CMK (cell line): ENCODE measurements at regions not wholly inside any gene's neighbourhood (a gene's known extent, or its start where the extent isn't known, plus 50 kb on each side); places are given as distances from the start of the nearest gene placed in this dataset.

Experiments
- DNase-seq: peaks from one replicate; pipeline ENCODE4 v3.0.0-alpha.2; 2010; ENCODE audit warnings: low read depth

- DNase-seq = no peak
Observed at GRCh38 chr4:162727766-162728165, 438.9 kb downstream of the NAF1 start.

DNA sequence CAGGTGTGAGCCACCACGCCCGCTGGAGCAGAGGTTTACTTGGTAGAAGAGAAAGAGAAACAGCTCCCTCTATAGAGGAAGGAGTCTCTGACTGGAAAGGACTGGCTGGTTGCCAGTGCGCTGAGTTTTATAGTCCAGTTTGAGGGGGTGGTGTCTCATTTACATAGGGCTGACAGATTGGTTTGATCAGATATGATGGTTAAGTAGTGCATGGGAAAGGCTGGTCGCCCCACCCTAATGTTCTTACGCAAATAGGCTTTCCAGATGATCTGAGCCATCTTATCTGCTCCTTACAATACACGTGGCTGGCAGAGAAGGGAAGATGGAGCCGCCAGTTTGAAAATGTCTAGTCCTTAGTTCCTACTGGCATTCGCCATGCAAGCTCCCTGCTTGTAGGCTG is 439.5 kb downstream of the NAF1 start:
- no peak for DNase-seq

DNA sequence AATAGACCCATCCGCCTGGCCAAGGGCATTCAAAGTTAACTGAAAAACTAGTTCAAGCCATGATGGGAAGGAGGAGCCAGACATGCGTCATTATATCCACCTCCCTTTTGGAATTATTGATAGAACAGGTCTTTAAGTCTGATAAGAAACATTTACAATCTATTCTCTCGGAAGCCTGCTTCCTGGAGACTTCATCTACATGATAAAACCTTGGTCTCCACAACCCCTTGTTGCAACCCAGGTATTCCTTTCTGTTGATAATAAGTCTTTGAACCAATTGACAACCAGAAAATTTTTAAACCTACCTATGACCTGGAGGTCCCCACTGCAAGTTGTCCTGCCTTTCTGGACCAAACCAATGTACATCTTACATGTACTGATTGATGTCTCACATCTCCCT is 451.3 kb downstream of the NAF1 start:
- no peak for DNase-seq

DNA sequence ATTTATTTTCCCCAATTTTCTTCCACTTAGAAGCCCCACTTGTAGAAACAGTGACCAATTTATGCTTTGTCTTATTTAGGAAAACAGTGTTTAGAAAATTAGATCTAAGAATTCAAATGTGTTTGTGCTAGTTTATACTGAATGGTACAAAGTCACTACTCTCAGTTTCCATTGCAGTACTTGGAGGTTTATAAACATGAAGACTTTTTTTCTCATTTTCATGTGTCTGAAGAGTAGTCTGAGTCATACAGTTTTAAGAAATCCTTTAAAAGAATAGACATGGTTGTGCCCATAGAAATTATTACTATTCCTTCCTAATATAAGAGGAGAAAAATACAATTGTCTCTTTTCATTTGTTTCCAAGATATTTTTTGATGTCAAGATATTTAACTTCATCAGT is 458.7 kb downstream of the NAF1 start:
- DNase-seq = no peak

DNA sequence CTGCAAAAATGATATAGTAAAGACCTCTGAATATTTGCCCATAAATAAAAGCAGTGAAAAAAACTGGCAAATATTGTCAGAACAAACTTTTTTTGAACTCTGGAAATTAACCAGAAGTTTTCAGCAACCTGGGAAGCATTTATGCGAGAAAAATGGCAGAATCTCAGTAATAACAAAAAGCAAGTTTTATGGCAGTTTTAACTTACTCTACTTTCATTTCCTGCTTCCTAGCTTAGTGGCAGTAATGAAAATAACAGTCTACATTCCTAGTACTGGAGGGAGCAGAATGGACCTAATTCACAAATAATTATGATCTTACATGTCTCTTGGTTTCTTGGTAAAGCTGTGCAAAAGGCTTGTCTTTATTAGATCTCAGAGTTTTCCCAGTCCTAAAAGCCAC is 460.1 kb downstream of the NAF1 start:
- DNase-seq = no peak

- no peak for DNase-seq
Observed at GRCh38 chr4:162706051-162706450, 460.6 kb downstream of the NAF1 start.

GRCh38 chr4:162705130-162705803 is 461.4 kb downstream of the NAF1 start:
- no peak for DNase-seq

DNA sequence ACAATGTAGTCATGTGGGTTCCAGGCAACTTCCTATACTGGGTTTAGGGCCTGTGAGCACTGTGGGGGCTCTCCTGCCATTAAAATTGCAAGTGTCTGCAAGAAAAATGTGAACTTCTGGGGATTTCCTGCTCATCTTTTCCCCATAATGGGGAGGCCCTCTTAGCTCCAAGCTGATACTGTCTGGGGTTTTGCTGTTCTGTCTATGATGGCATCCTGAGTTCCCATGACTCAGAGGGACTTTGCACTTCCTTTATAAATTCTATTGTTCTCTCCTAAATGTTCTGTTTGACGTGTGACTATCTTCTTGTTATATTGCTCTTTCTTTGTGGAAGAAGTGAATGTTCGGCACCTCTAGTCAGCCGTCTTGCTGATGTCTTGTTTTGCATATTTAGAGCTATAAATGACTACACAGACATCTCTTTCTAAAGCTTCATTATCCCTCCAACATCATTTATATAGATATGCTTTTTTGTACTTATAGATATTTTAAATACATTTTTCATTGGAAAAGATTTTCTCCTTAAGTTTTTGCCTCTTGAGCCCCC is 465.8 kb downstream of the NAF1 start:
- DNase-seq = no peak

GRCh38 chr4:162700358-162700757 is 466.3 kb downstream of the NAF1 start:
- DNase-seq = no peak

GRCh38 chr4:162699629-162700028 is 467.1 kb downstream of the NAF1 start:
- DNase-seq = no peak

DNA sequence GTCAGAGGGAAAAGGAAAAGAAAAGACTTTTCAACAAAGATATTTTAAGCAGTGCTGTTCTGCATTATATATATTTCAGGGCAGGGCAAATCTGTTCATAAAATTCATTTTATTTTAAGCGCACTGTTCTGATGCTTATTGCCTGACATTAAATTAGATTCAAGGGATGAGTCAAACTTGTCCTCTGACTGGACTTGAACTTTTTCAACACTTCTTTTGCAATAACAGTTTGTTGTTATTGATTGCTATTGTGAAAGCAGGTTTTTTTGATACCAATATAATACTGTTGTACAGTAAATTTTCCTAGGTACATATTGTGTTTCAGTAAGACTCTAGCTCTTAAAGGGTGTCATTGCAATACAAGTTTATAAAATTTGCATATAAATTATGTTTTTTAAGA is 481.3 kb downstream of the NAF1 start:
- DNase-seq = no peak

GRCh38 chr4:162684998-162685397 is 481.7 kb downstream of the NAF1 start:
- no peak for DNase-seq

DNA sequence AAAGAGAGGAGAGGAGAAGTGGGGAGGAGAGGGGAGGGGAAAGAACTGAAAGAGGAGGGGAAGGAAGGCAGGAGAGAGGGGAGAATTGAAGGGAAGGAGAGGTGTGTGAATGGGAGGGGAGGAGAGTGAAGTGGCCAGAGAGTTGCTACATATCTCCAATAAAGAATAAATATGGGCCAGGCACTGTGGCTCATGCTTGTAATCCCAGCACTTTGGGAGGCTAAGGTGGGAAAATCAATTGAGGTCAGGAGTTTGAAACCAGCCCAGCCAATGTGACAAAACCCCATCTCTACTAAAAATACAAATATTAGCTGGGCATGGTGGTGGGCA is 482.4 kb downstream of the NAF1 start:
- no peak for DNase-seq

DNA sequence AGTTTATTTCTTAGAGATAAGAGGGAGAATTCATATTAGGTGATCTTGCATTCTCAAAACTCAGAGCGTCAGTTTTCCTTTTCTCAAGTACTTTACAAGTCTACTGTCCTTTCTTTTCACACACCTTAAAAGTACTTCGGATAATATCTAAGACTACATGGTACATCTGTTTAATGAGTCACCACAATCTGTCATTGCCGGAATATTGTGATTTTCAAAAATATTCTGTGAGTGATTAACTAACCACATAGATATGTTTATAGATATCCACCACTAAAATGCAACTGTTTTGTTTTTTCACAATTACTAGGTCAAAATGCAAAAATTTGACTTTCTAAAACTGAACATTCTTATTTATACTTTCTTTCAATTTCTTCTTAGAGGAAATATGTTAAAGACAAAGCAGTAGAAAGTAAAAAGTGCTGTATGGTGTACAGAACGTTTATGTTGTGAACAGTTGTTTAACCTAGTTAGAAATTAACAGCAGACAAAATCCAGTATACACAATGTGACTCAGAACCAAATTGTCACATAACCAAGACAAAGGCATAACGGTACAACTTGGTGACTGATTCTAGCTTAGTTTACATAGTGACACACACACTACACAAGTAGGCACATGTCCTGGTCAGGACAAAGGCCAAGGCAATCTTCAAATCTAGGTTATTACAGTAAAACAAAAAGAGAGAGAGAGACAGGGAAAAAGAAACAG is 482.9 kb downstream of the NAF1 start:
- DNase-seq = no peak

DNA sequence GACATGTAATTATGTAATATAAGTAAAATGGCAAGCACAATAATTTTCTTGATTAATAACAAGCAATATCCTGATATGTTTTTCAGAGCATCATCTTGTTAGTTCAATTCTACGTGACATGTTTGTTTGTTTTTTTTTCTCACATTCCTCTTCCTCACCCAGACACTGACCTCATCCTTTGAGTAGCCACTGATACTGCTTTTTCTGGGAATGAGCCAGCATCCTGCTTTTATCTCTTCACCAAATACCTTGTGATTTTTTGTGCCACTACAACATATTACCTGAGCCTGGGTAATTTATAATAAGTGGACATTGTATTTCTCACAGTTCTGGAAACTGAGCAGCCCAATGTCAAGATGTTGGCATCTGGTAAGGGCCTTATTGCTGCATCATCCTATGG is 484.0 kb downstream of the NAF1 start:
- DNase-seq = no peak

DNA sequence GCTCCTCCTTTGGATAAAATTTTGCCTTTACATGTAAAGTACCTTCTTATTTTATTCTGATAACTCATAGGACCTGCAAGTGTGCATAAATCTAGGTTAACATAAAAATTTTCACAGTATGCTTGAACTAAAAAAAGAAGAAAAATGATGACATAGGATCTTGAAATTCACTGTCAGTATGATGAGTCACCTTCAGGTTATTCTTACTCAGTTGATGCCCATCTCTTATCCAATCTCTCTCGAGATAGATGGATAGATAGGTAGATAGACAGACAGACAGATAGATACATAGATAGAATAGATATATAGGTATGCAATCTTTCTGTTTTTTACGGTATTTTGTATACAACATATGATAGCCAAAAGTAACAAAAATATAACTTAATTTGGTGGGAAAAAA is 485.5 kb downstream of the NAF1 start:
- DNase-seq = no peak

- no peak for DNase-seq
Observed at GRCh38 chr4:162675661-162676060, 491.0 kb downstream of the NAF1 start.

DNA sequence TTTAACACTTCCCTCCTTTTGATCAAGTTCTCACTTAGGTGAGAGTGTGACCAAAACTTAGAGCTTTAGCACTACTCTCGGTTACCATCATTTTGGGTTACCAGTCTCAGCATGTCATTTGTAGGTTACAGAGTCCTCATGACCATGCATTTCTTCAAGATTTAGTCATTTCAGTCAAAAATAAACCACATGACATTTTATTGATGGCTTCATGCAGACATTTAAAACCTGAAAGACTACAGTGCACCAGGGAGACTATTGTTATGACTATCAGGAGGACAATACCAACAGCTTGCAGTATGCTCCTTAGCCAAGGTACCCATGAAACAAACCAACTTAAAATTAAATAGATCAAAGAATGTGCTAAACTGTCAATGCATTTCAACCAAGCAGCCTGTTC is 498.1 kb upstream of the FSTL5 start:
- no peak for DNase-seq

DNA sequence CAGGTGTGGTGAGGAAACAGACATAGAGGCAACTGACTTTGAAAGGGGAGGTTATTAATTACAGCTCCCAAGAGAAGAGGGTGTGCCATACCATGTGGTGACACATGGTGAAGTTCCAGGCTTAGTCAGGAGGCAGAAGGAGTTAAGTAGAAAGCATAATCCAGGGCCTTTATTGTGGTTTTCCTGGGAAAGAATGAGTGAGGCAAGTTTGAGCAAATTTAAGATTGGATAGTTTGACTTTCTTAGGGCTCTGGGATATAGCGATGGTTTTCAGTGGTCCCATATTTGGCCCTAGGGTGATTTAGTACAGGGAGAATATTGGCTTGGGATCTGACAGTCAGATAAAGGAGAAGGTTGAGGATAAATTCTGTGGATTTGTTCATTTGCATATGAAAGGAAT is 495.9 kb upstream of the FSTL5 start:
- DNase-seq = no peak

DNA sequence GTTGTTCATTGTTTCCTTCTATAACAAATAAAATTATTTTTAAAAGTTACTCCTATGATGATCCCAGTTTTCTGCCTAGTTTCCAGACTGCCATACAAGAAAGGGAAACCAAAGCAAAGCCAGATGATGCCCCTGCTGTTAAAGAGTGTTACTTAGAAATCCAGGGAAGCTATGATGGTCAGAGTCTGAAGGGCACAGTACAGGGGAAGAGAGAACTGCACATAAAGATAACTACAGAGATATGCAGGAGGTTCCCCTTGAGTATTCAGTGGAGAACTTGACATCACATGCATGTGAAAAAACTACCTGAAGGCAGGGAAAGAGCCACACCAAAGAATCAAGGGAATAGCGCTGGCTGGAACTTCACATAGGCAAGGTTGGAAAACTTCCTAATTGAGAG is 494.2 kb upstream of the FSTL5 start:
- no peak for DNase-seq

DNA sequence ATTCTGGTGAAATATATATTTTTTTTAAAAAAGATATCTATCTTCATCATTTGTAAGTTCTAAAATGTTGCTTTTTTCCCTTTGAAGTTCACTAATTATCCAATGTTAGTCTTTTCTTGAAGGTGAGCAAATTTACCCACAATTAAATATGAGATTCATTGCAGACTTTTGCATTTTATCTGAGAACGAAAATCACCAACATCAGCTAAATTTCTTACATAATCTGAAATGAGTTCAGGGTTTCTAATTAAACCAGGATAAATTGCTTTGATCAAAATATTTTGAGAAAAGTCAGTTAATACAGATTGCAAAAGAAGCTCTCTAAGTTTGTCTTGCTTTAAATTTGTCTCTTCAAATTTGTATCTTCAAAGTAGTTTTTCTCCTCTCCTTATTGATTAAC is 486.4 kb upstream of the FSTL5 start:
- no peak for DNase-seq

- no peak for DNase-seq
Observed at GRCh38 chr4:162645381-162645780, 481.6 kb upstream of the FSTL5 start.

DNA sequence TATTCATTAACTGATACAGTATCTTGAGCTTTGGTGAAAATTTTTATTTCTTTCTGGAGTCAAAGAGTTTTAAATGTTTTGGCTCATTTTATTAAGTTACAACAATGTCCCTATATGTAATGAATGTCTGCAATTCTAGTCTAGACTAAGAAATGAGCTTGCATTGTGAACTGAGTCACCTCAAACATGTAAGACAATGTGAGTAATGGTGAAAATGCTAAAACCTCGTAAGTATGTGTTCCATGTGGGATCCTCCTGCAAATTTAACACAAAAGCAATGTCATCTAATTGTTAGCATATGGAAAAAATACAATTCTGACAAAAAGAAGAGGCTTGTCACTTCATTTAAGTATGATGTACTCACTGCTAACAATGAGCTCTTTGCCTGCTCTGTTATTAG is 480.5 kb upstream of the FSTL5 start:
- no peak for DNase-seq

DNA sequence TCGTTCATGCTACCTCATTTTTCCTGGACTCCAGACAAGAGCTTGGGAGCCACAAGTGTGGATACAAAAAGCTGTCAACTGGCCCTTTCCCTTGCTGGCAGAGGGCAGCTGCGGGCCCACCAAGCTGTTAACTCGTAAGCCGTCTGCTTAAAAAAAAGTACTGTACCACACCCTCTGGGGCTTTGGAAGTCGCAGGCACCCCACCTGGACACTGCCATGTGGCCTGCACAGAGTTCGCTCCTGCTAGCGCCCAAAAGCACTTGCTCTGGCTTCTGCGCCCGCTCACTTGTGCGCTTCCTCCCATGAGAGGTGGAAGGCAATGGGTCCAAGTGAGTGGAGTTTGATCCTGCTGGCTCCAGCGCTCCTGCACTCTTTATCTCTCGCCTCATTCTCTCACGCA is 476.4 kb upstream of the FSTL5 start:
- no peak for DNase-seq
